Trophoblast cell (in vitro differentiated cells and primary cell): ENCODE measurements at regions not wholly inside any gene's neighbourhood (a gene's known extent, or its start where the extent isn't known, plus 50 kb on each side); places are given as distances from the start of the nearest gene placed in this dataset.

Source experiments
- DNase-seq, 2 donors: peaks; one replicate each; pipeline ENCODE4 v3.0.0-alpha.2; 2016
- H2AFZ ChIP-seq: 2 replicates; pipeline ENCODE4 v1.6.1; 2013; ENCODE audit warnings: low read length, moderate library complexity, mild to moderate bottlenecking; ENCODE audit not compliant: insufficient read depth, poor library complexity
- H2AK5ac ChIP-seq: 2 replicates; pipeline ENCODE4 v1.6.1; 2013; ENCODE audit warnings: mild to moderate bottlenecking, low read length
- H2BK120ac ChIP-seq: 2 replicates; pipeline ENCODE4 v1.6.1; 2013; ENCODE audit warnings: low read length, mild to moderate bottlenecking, moderate library complexity; ENCODE audit not compliant: insufficient read depth, poor library complexity
- H2BK12ac ChIP-seq: 2 replicates; pipeline ENCODE4 v1.6.1; 2013; ENCODE audit warnings: mild to moderate bottlenecking, low read length, moderate library complexity
- H2BK5ac ChIP-seq: 2 replicates; pipeline ENCODE4 v1.6.1; 2013; ENCODE audit warnings: low read length, low read depth, moderate library complexity, mild to moderate bottlenecking; ENCODE audit not compliant: poor library complexity
- H3K14ac ChIP-seq: 2 replicates; pipeline ENCODE4 v1.6.1; 2013; ENCODE audit warnings: mild to moderate bottlenecking, low read length
- H3K18ac ChIP-seq: 2 replicates; pipeline ENCODE4 v1.6.1; 2013; ENCODE audit warnings: mild to moderate bottlenecking, low read length
- H3K23ac ChIP-seq: 2 replicates; pipeline ENCODE4 v1.6.1; 2013; ENCODE audit warnings: low read length
- H3K27ac ChIP-seq: 2 replicates; pipeline ENCODE4 v1.5.1; 2013; ENCODE audit warnings: low read depth, mild to moderate bottlenecking, inconsistent platforms, low read length, moderate library complexity
- H3K27me3 ChIP-seq: 2 replicates; pipeline ENCODE4 v1.6.1; 2013; ENCODE audit warnings: inconsistent platforms, mild to moderate bottlenecking, low read length, moderate library complexity; ENCODE audit not compliant: insufficient read depth
- H3K36me3 ChIP-seq, 2 experiments: 1 replicate in 1 of 2; 2 replicates in 1 of 2; pipeline ENCODE4 v1.6.1; 2013; ENCODE audit warnings: low read length in 2 of 2, mild to moderate bottlenecking in 2 of 2, moderate library complexity in 1 of 2; ENCODE audit not compliant: insufficient read depth in 2 of 2, control insufficient read depth in 1 of 2
- H3K4ac ChIP-seq: 2 replicates; pipeline ENCODE4 v1.6.1; 2013; ENCODE audit warnings: low read depth, mild to moderate bottlenecking, low read length, moderate library complexity
- H3K4me1 ChIP-seq, 2 experiments: 1 replicate in 1 of 2; 2 replicates in 1 of 2; pipeline ENCODE4 v1.6.1; 2013; ENCODE audit warnings: low read length in 2 of 2, mild to moderate bottlenecking in 2 of 2, moderate library complexity in 1 of 2; ENCODE audit not compliant: insufficient read depth in 2 of 2, control insufficient read depth in 1 of 2
- H3K4me2 ChIP-seq: 2 replicates; pipeline ENCODE4 v1.6.1; 2013; ENCODE audit warnings: inconsistent platforms, mild to moderate bottlenecking, low read length, moderate library complexity
- H3K4me3 ChIP-seq: 2 replicates; pipeline ENCODE4 v1.5.1; 2013; ENCODE audit warnings: mild to moderate bottlenecking, low read depth, low read length, inconsistent platforms
- H3K79me1 ChIP-seq: one replicate; pipeline ENCODE4 v1.6.1; 2013; ENCODE audit warnings: low read length
- H3K79me2 ChIP-seq: 2 replicates; pipeline ENCODE4 v1.6.1; 2013; ENCODE audit warnings: low read length, mild to moderate bottlenecking; ENCODE audit not compliant: control insufficient read depth, insufficient read depth, poor library complexity
- H3K9ac ChIP-seq: 2 replicates; pipeline ENCODE4 v1.6.1; 2013; ENCODE audit warnings: mild to moderate bottlenecking, low read length
- H3K9me3 ChIP-seq: 2 replicates; pipeline ENCODE4 v1.6.1; 2013; ENCODE audit warnings: low read depth, mild to moderate bottlenecking, control low read depth, inconsistent platforms, low read length; ENCODE audit not compliant: insufficient read depth
- H4K12ac ChIP-seq: 2 replicates; pipeline ENCODE4 v1.6.1; 2013; ENCODE audit warnings: low read depth, mild to moderate bottlenecking, low read length, moderate library complexity
- H4K8ac ChIP-seq: 2 replicates; pipeline ENCODE4 v1.6.1; 2013; ENCODE audit warnings: low read depth, mild to moderate bottlenecking, low read length, moderate library complexity
- H4K91ac ChIP-seq: one replicate; pipeline ENCODE4 v1.6.1; 2013; ENCODE audit warnings: low read depth, mild to moderate bottlenecking, low read length, moderate library complexity
- WGBS: extraction: QIAGEN DNeasy Blood & Tissue Kit; methylation state at CpG from one replicate; pipeline ENCODE4 v1.1.7; 2013; ENCODE audit warnings: missing lambda C conversion rate; ENCODE audit not compliant: insufficient read length, insufficient coverage; ENCODE audit errors: extremely low coverage; 5-methylcytosine and 5-hydroxymethylcytosine counted together

- Histone ChIP-seq H3K27ac (no peak overlapping the region), H3K14ac (no peak overlapping the region), H3K4me3 (no peak overlapping the region), H3K36me3 (no peaks in the 10 kb centered on the region), H2BK120ac (no peak overlapping the region), H3K18ac (no peak overlapping the region), H2BK5ac (no peak overlapping the region), H2BK12ac (no peak overlapping the region), H3K4me1 (no peaks in the 10 kb centered on the region), H3K4ac (no peak overlapping the region), H2AK5ac (no peak overlapping the region), H3K9ac (no peak overlapping the region), H2AFZ (no peak overlapping the region), H3K79me1 (no peaks in the 10 kb centered on the region), H3K27me3 (no peaks in the 10 kb centered on the region), H3K79me2 (no peaks in the 10 kb centered on the region), H3K4me2 (no peak overlapping the region), H3K9me3 (no peaks in the 10 kb centered on the region), H4K8ac (no peak overlapping the region), H4K12ac (no peak overlapping the region), H3K23ac (no peak overlapping the region), H4K91ac (no peak overlapping the region)
- DNase-seq = no peak
- no CpG with 5 or more reads among the region's 3 CpGs for WGBS
Observed at GRCh38 chr12:40597133-40597532, 95.1 kb upstream of the CNTN1 start.

GRCh38 chr12:40598073-40598472 is 94.2 kb upstream of the CNTN1 start:
- H2AK5ac ChIP-seq = no peak overlapping the region
- H3K23ac ChIP-seq = no peak overlapping the region
- DNase-seq = no peak
- no peak overlapping the region for H3K4me3 ChIP-seq
- WGBS = no CpG with 5 or more reads among the region's 2 CpGs
- H2AFZ ChIP-seq = no peak overlapping the region
- no peak overlapping the region for H3K18ac ChIP-seq
- no peak overlapping the region for H2BK12ac ChIP-seq
- no peaks in the 10 kb centered on the region for H3K4me1 ChIP-seq
- H3K79me2 ChIP-seq = no peaks in the 10 kb centered on the region
- no peak overlapping the region for H4K91ac ChIP-seq
- no peak overlapping the region for H3K9ac ChIP-seq
- H3K79me1 ChIP-seq = no peaks in the 10 kb centered on the region
- H4K12ac ChIP-seq = no peak overlapping the region
- H2BK5ac ChIP-seq = no peak overlapping the region
- no peak overlapping the region for H4K8ac ChIP-seq
- H3K27ac ChIP-seq = no peak overlapping the region
- no peak overlapping the region for H2BK120ac ChIP-seq
- no peaks in the 10 kb centered on the region for H3K36me3 ChIP-seq
- no peak overlapping the region for H3K4ac ChIP-seq
- no peak overlapping the region for H3K4me2 ChIP-seq
- no peak overlapping the region for H3K14ac ChIP-seq
- no peaks in the 10 kb centered on the region for H3K9me3 ChIP-seq
- H3K27me3 ChIP-seq = no peaks in the 10 kb centered on the region

DNA sequence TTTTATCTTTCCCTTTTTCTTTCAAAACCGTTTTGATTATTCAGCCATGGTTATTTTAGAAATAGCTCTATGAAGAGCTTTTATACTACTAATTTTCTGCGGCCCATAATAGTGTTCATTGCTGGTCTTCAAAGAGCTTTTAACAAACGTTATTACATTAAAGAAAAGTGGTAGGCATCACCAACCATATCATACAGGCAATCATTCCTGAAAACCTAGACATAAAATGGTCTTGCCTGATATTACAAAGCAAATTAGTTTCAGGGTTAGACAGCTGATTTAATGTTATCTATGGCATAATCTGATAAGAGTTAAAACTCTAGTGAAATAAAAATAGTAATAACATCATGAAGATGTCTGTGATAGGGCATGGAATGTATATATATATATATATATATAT is 89.7 kb upstream of the CNTN1 start:
- no peak overlapping the region for H2AFZ ChIP-seq
- H3K9ac ChIP-seq = no peak overlapping the region
- H3K23ac ChIP-seq = no peak overlapping the region
- H3K14ac ChIP-seq = no peak overlapping the region
- H4K91ac ChIP-seq = no peak overlapping the region
- no peak overlapping the region for H4K12ac ChIP-seq
- no peaks in the 10 kb centered on the region for H3K27me3 ChIP-seq
- no peak overlapping the region for H2BK120ac ChIP-seq
- H3K4me3 ChIP-seq = no peak overlapping the region
- H3K36me3 ChIP-seq = no peaks in the 10 kb centered on the region
- H3K4me1 ChIP-seq = no peaks in the 10 kb centered on the region
- H3K79me2 ChIP-seq = no peaks in the 10 kb centered on the region
- H3K4me2 ChIP-seq = no peak overlapping the region
- H3K18ac ChIP-seq = no peak overlapping the region
- H4K8ac ChIP-seq = no peak overlapping the region
- DNase-seq = no peak
- H3K27ac ChIP-seq = no peak overlapping the region
- no peak overlapping the region for H2AK5ac ChIP-seq
- H3K9me3 ChIP-seq = no peaks in the 10 kb centered on the region
- H2BK5ac ChIP-seq = no peak overlapping the region
- no peaks in the 10 kb centered on the region for H3K79me1 ChIP-seq
- H2BK12ac ChIP-seq = no peak overlapping the region
- no peak overlapping the region for H3K4ac ChIP-seq
- WGBS = no CpG with 5 or more reads among the region's 3 CpGs

DNA sequence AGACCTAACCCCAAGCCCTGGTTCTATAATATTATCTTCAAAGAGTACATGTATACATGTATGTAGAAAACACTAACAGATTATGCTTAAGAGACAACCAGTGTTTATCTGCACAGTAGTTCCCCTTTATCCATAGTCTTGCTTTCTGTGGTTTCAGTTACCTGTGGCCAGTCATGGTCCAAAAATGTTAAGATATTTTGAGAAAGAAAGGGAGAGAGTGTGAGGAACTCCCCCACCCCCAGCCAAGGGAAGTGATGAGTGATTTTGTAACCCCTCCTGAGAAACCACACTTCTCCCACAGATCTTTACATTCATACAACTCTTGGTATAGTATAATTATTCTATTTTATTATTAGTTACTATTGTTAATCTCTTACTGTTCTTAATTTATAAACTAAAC is 77.3 kb upstream of the CNTN1 start:
- Histone ChIP-seq H2AFZ (no peak overlapping the region), H3K4me2 (no peak overlapping the region), H4K91ac (no peak overlapping the region), H3K79me1 (no peaks in the 10 kb centered on the region), H3K36me3 (no peaks in the 10 kb centered on the region), H2AK5ac (no peak overlapping the region), H3K14ac (no peak overlapping the region), H3K4me3 (no peak overlapping the region), H3K79me2 (no peaks in the 10 kb centered on the region), H3K4ac (no peak overlapping the region), H4K8ac (no peak overlapping the region), H4K12ac (no peak overlapping the region), H3K27me3 (no peaks in the 10 kb centered on the region), H3K4me1 (no peaks in the 10 kb centered on the region), H3K23ac (no peak overlapping the region), H3K27ac (no peak overlapping the region), H3K9me3 (peaks cover 1% of the 10 kb centered on the region), H3K18ac (no peak overlapping the region), H2BK120ac (no peak overlapping the region), H2BK12ac (no peak overlapping the region), H3K9ac (no peak overlapping the region), H2BK5ac (no peak overlapping the region)
- DNase-seq = no peak

DNA sequence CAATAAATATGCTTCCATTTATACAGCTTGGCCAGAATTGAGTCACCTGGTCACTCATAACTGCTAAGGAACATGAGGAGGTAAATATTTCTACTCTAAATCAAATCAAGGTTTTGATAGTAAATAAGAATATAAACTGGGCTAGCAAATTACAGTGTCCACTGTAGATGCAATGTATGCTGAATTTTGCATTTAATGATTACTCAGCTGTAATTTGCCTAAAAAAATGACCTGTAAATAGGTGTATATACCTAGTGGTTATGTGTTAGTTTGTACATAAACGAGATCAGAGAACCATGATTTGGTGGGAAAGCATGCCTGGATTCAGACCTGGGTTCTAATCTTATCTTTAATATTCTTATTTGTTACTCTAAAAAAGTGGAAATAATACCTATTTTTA is 76.6 kb upstream of the CNTN1 start:
- no peak overlapping the region for H4K8ac ChIP-seq
- WGBS = no CpG with 5 or more reads among the region's 1 CpG
- H4K12ac ChIP-seq = no peak overlapping the region
- no peak for DNase-seq
- H3K4me2 ChIP-seq = no peak overlapping the region
- H2AK5ac ChIP-seq = no peak overlapping the region
- H3K23ac ChIP-seq = no peak overlapping the region
- H3K79me2 ChIP-seq = no peaks in the 10 kb centered on the region
- no peak overlapping the region for H3K9ac ChIP-seq
- no peak overlapping the region for H3K14ac ChIP-seq
- H3K4me1 ChIP-seq = no peaks in the 10 kb centered on the region
- H2BK5ac ChIP-seq = no peak overlapping the region
- H3K4ac ChIP-seq = no peak overlapping the region
- H3K18ac ChIP-seq = no peak overlapping the region
- H3K4me3 ChIP-seq = no peak overlapping the region
- H2AFZ ChIP-seq = no peak overlapping the region
- H4K91ac ChIP-seq = no peak overlapping the region
- no peaks in the 10 kb centered on the region for H3K27me3 ChIP-seq
- H3K36me3 ChIP-seq = no peaks in the 10 kb centered on the region
- H2BK12ac ChIP-seq = no peak overlapping the region
- H3K27ac ChIP-seq = no peak overlapping the region
- no peak overlapping the region for H2BK120ac ChIP-seq
- no peaks in the 10 kb centered on the region for H3K79me1 ChIP-seq
- peaks cover 1% of the 10 kb centered on the region for H3K9me3 ChIP-seq
